Neural cell (in vitro differentiated cells): ENCODE measurements at regions not wholly inside any gene's neighbourhood (a gene's known extent, or its start where the extent isn't known, plus 50 kb on each side); places are given as distances from the start of the nearest gene placed in this dataset.

Source experiments
- H2AFZ ChIP-seq: fragments of 200-600, 300-800 bp; sonication (generic), shearing (Covaris generic); 2 replicates; pipeline ENCODE4 v1.6.0; 2014; ENCODE audit warnings: low read depth, mild to moderate bottlenecking, antibody characterized with exemption, low read length, moderate library complexity
- H3F3A ChIP-seq: fragments of 200-600 bp; shearing (Covaris generic); 2 replicates; pipeline ENCODE4 v1.6.1; 2016; ENCODE audit warnings: mild to moderate bottlenecking, moderate library complexity, mixed read lengths, antibody characterized with exemption, low read length; ENCODE audit not compliant: insufficient read depth, poor library complexity, severe bottlenecking
- H3K27ac ChIP-seq: fragments of 200-600, 300-800 bp; sonication (generic), shearing (Covaris generic); 2 replicates; pipeline ENCODE4 v1.5.1; 2014; ENCODE audit warnings: mild to moderate bottlenecking, low read length, moderate library complexity
- H3K27me3 ChIP-seq: fragments of 300-800, 200-600 bp; sonication (generic), shearing (Covaris generic); 2 replicates; pipeline ENCODE4 v1.6.0; 2014; ENCODE audit warnings: mild to moderate bottlenecking, low read depth, low read length, moderate library complexity; ENCODE audit not compliant: insufficient read depth
- H3K36me3 ChIP-seq: fragments of 300-800, 200-600 bp; sonication (generic), shearing (Covaris generic); 2 replicates; pipeline ENCODE4 v1.5.1; 2014; ENCODE audit warnings: mild to moderate bottlenecking, antibody characterized with exemption, low read length, moderate library complexity; ENCODE audit not compliant: insufficient read depth
- H3K4me2 ChIP-seq: fragments of 300-800, 200-600 bp; sonication (generic), shearing (Covaris generic); 2 replicates; pipeline ENCODE4 v1.6.0; 2014; ENCODE audit warnings: mild to moderate bottlenecking, low read length
- H3K4me3 ChIP-seq: fragments of 300-800, 200-600 bp; sonication (generic), shearing (Covaris generic); 2 replicates; pipeline ENCODE4 v1.5.1; 2014; ENCODE audit warnings: mild to moderate bottlenecking, low read length, moderate library complexity
- H3K79me2 ChIP-seq: fragments of 200-600 bp; shearing (Covaris generic); replicated peaks from 2 replicates; pipeline ENCODE4 v1.6.0; 2014; ENCODE audit warnings: mild to moderate bottlenecking, low read length, moderate library complexity; ENCODE audit not compliant: insufficient read depth
- H3K9ac ChIP-seq: fragments of 300-800, 200-600 bp; sonication (generic), shearing (Covaris generic); 2 replicates; pipeline ENCODE4 v1.6.1; 2016; ENCODE audit warnings: mild to moderate bottlenecking, low read length, mixed read lengths
- H3K9me2 ChIP-seq: fragments of 200-600 bp; shearing (Covaris generic); 2 replicates; pipeline ENCODE4 v1.6.1; 2016; ENCODE audit warnings: mild to moderate bottlenecking, low read length, mixed read lengths; ENCODE audit not compliant: insufficient read depth
- H3K9me3 ChIP-seq: fragments of 200-600, 300-800 bp; sonication (generic), shearing (Covaris generic); 2 replicates; pipeline ENCODE4 v1.6.1; 2016; ENCODE audit warnings: mild to moderate bottlenecking, mixed run types, low read length, moderate library complexity, mixed read lengths
- H4K20me1 ChIP-seq: fragments of 200-600 bp; shearing (Covaris generic); 2 replicates; pipeline ENCODE4 v1.6.1; 2016; ENCODE audit warnings: mild to moderate bottlenecking, mixed run types; ENCODE audit not compliant: insufficient read depth
- CTCF ChIP-seq: fragments of 450-650 bp; IDR thresholded peaks from 2 replicates; pipeline ENCODE4 v1.5.1; 2014; ENCODE audit warnings: antibody characterized with exemption, mild to moderate bottlenecking, moderate library complexity; ENCODE audit not compliant: poor library complexity, severe bottlenecking
- EP300 ChIP-seq: fragments of 450-650 bp; conservative IDR thresholded peaks from 2 replicates; pipeline ENCODE4 v1.6.1; 2014; ENCODE audit warnings: antibody characterized with exemption, mild to moderate bottlenecking, moderate library complexity; ENCODE audit not compliant: poor library complexity, severe bottlenecking
- EZH2 ChIP-seq: fragments of 200-600, 300-800 bp; shearing (Covaris generic), sonication (generic); IDR thresholded peaks from 2 replicates; pipeline ENCODE4 v1.6.1; 2014; ENCODE audit warnings: antibody characterized with exemption, low read length, borderline replicate concordance, mild to moderate bottlenecking; ENCODE audit not compliant: insufficient read depth, poor library complexity, severe bottlenecking
- MXI1 ChIP-seq: fragments of 450-650 bp; conservative IDR thresholded peaks from 2 replicates; pipeline ENCODE4 v1.6.1; 2014; ENCODE audit warnings: antibody characterized with exemption, mild to moderate bottlenecking; ENCODE audit not compliant: poor library complexity, severe bottlenecking
- POLR2AphosphoS5 ChIP-seq: IDR thresholded peaks from 2 replicates; pipeline ENCODE4 v1.6.1; 2012
- RAD21 ChIP-seq: fragments of 450-650 bp; conservative IDR thresholded peaks from 2 replicates; pipeline ENCODE4 v1.6.1; 2014; ENCODE audit warnings: antibody characterized with exemption, mild to moderate bottlenecking, moderate library complexity
- REST ChIP-seq: IDR thresholded peaks from 2 replicates; pipeline ENCODE4 v1.6.1; 2012; ENCODE audit warnings: borderline replicate concordance
- SMC3 ChIP-seq: fragments of 450-650 bp; conservative IDR thresholded peaks from 2 replicates; pipeline ENCODE4 v1.6.1; 2014; ENCODE audit warnings: antibody characterized with exemption, mild to moderate bottlenecking, moderate library complexity; ENCODE audit not compliant: poor library complexity
- TAF1 ChIP-seq: IDR thresholded peaks from 2 replicates; pipeline ENCODE4 v1.6.1; 2012; ENCODE audit warnings: low read depth

- Histone ChIP-seq H3K79me2 (no peaks in the 10 kb centered on the region), H3K9me2 (no peaks in the 10 kb centered on the region), H3K27ac (no peak overlapping the region), H3K4me3 (no peak overlapping the region), H3K36me3 (no peaks in the 10 kb centered on the region), H3K9me3 (no peaks in the 10 kb centered on the region), H3K9ac (no peak overlapping the region), H3F3A (no peaks in the 10 kb centered on the region), H3K4me2 (no peak overlapping the region), H2AFZ (no peak overlapping the region), H4K20me1 (no peaks in the 10 kb centered on the region), H3K27me3 (no peaks in the 10 kb centered on the region)
- TF ChIP-seq RAD21: no peak
- TF ChIP-seq CTCF: no peak
- TF ChIP-seq TAF1: no peak
- TF ChIP-seq EZH2: no peak
- TF ChIP-seq MXI1: no peak
- no peak for TF ChIP-seq EP300
- no peak for TF ChIP-seq REST
- no peak for TF ChIP-seq POLR2AphosphoS5
- no peak for TF ChIP-seq SMC3
Measured at GRCh38 chr17:52524096-52524637, 365.7 kb upstream of the CA10 start.

GRCh38 chr17:52517176-52517575 is 358.7 kb upstream of the CA10 start:
- H2AFZ ChIP-seq: no peak overlapping the region
- H3K4me2 ChIP-seq: no peak overlapping the region
- no peak overlapping the region for H3K9ac ChIP-seq
- H3K27me3 ChIP-seq: no peaks in the 10 kb centered on the region
- no peaks in the 10 kb centered on the region for H3K9me3 ChIP-seq
- H4K20me1 ChIP-seq: no peaks in the 10 kb centered on the region
- H3K4me3 ChIP-seq: no peak overlapping the region
- no peak for TF ChIP-seq RAD21
- no peak for TF ChIP-seq CTCF
- TF ChIP-seq EZH2: no peak
- TF ChIP-seq REST: no peak
- no peak for TF ChIP-seq MXI1
- no peak for TF ChIP-seq TAF1
- TF ChIP-seq SMC3: no peak
- TF ChIP-seq EP300: no peak
- no peak for TF ChIP-seq POLR2AphosphoS5
- H3K36me3 ChIP-seq: no peaks in the 10 kb centered on the region
- no peak overlapping the region for H3K27ac ChIP-seq
- H3K9me2 ChIP-seq: no peaks in the 10 kb centered on the region
- no peaks in the 10 kb centered on the region for H3F3A ChIP-seq
- H3K79me2 ChIP-seq: no peaks in the 10 kb centered on the region
